ENCODE measurements at regions not wholly inside any gene's neighbourhood (a gene's known extent, or its start where the extent isn't known, plus 50 kb on each side); places are given as distances from the start of the nearest gene placed in this dataset.

- TF ChIP-seq CTCF (conservative IDR thresholded peaks at IDR 0.05 in 1 of 2, IDR thresholded peaks at IDR 0.05 in 1 of 2; ENCODE audit: low read depth in 1 of 2, low read length in 2 of 2) (no peak), EZH2 (IDR thresholded peaks at IDR 0.05; ENCODE audit: low read length, missing control alignments) (no peak)
Observed at GRCh38 chr2:111670776-111671175, 213.2 kb downstream of the ANAPC1 start.
